ENCODE measurements at regions not wholly inside any gene's neighbourhood (a gene's known extent, or its start where the extent isn't known, plus 50 kb on each side); places are given as distances from the start of the nearest gene placed in this dataset.
"Not testable (repeated sequence)": the region's sequence is repeated elsewhere in the genome, so short reads cannot be mapped to it uniquely, and the experiment has no call there.

DNA sequence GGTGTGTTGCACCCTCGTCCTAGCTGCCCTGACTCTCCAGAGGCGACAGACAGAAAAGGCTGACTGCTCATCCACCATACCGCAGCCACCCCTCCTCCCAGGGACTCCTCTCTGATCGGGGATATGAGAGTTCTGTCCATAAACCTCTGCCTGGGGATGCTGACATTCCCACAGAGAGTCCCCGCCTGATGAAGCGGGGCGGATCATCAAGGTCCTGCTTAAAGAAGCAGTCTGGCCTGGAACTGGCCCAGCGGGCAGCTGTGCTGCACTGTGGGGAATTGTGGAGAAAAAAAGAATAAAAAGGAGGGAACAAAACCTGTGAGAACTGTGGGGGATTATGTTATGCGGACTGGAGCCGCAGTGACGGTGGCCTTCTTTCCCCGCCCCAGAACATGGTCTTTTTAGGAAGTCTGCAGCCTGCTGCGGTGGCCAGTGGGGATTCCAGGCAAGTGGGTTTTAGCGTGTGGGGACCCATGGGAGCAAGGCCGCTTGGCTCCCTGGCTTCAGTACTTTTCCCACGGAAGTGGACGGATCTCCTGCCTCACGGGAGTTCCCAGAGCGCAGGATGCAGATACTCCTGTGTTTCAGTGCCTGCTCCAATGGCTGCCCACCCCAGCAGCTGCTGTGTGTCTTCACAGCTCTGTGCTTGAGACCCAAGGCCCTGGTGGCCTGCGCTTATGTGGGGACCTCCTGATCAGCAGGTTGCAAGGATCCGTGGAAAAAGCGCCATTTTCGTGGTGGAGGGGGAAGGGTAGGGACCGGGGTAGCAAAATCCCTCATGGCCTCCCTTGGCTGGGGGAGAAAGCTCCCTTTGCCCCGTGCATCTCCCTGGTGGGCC is 1456.2 kb upstream of the SLC10A2 start:
- no peak overlapping the region for H3K27ac ChIP-seq
- intact Hi-C loops (cut with DNase I; ENCODE audit: low total_unique reads): no loop called here
- H3K9me3 ChIP-seq: peaks cover 0 to 16% (median 3%) of the 10 kb centered on the region in 3 donors
- DNase-seq: no peak
- H3K36me3 ChIP-seq: no peaks in the 10 kb centered on the region
- TF ChIP-seq, protein P1, sequence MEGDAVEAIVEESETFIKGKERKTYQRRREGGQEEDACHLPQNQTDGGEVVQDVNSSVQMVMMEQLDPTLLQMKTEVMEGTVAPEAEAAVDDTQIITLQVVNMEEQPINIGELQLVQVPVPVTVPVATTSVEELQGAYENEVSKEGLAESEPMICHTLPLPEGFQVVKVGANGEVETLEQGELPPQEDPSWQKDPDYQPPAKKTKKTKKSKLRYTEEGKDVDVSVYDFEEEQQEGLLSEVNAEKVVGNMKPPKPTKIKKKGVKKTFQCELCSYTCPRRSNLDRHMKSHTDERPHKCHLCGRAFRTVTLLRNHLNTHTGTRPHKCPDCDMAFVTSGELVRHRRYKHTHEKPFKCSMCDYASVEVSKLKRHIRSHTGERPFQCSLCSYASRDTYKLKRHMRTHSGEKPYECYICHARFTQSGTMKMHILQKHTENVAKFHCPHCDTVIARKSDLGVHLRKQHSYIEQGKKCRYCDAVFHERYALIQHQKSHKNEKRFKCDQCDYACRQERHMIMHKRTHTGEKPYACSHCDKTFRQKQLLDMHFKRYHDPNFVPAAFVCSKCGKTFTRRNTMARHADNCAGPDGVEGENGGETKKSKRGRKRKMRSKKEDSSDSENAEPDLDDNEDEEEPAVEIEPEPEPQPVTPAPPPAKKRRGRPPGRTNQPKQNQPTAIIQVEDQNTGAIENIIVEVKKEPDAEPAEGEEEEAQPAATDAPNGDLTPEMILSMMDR (IDR thresholded peaks at IDR 0.05): no peak
- H3K4me1 ChIP-seq: no peaks in the 10 kb centered on the region
- H3K27me3 ChIP-seq: no peaks in the 10 kb centered on the region
- H3K4me3 ChIP-seq: no peak overlapping the region

DNA sequence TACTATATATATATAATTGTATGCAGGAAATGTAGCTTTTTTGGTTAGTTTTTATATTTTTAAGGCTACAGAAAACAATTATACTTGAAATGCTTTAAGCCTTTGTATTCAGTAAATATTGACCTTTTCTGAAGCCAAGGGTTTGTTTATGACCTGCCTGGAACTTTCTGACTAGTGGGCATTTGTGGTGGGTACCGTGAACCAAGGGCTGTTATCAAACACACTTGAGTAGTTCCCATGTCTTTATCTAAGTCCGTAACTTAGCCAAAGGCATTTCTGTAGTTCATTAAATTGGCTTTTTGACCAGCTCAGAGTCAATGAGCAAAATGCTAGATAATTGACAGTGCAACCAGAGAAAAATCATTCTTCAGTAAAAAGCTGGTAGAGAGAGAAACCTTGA is 1444.2 kb upstream of the SLC10A2 start:
- no peaks in the 10 kb centered on the region for H3K27me3 ChIP-seq
- no peak for DNase-seq
- no peak overlapping the region for H3K4me3 ChIP-seq
- no peak overlapping the region for H3K27ac ChIP-seq
- intact Hi-C loops (cut with DNase I; ENCODE audit: low total_unique reads): no loop called here
- no peaks in the 10 kb centered on the region for H3K4me1 ChIP-seq
- H3K9me3 ChIP-seq: no peaks in the 10 kb centered on the region
- TF ChIP-seq, protein P1 (IDR thresholded peaks at IDR 0.05): no peak
- H3K36me3 ChIP-seq: no peaks in the 10 kb centered on the region

DNA sequence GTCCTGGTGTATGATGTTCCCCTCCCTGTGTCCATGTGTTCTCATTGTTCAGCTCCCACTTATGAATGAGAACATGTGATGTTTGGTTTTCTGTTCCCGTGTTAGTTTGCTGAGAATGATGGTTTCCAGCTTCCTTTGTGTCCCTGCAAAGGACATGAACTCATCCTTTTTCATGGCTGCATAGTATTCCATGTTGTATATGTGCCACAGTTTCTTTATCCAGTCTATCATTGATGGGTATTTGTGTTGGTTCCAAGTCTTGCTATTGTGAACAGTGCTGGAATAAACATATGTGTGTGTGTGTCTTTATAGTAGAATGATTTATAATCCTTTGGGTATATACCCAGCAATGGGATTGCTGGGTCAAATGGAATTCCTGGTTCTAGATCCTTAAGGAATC is 1427.3 kb upstream of the SLC10A2 start:
- DNase-seq; H3K36me3 ChIP-seq; intact Hi-C loops (cut with DNase I; ENCODE audit: low total_unique reads); H3K4me3 ChIP-seq; H3K27me3 ChIP-seq; H3K4me1 ChIP-seq; H3K9me3 ChIP-seq; H3K27ac ChIP-seq: not testable (repeated sequence)

DNA sequence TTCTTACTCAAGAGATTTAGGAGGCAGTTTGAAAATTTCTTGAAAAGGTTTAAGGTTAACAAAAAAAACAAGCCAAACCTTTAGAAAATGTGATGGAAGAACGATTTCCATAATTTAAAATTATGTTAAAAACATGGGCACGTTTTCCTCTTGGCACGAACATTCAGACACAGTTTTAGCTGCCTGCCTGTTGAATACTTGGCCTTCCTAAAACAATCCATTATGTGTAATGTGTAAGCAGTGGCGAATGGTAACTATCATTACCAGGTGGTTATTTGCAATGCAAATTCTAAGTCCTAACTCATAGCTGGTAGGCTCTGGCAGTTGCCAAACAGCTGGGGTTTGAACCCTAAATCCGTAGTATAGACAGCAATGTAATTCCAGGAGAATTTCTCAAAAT is 1425.7 kb upstream of the SLC10A2 start:
- intact Hi-C loops (cut with DNase I; ENCODE audit: low total_unique reads): no loop called here

DNA sequence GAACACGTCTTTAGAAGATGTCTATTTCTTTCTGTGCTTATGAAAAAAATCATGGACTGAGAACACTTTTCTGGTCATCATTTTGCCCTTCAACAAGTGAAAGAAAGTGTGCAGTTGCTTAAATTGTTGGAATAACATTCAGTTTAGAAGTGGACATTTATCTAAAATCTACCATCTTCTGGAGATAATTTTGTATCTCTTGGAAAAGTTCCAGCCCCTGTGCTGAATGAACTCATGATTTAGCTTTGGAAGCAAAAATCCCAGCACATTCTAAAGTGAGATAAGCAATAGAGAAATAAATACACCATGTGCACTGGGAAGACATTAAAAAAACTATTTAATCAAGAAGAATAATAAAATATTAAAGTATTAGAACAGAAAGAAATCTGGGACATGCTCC is 1420.8 kb upstream of the SLC10A2 start:
- TF ChIP-seq, protein P1 (IDR thresholded peaks at IDR 0.05): no peak
- H3K9me3 ChIP-seq: no peaks in the 10 kb centered on the region
- H3K27me3 ChIP-seq: no peaks in the 10 kb centered on the region
- no peaks in the 10 kb centered on the region for H3K36me3 ChIP-seq
- H3K4me1 ChIP-seq: no peaks in the 10 kb centered on the region
- no peak overlapping the region for H3K27ac ChIP-seq
- intact Hi-C loops (cut with DNase I; ENCODE audit: low total_unique reads): no loop called here
- DNase-seq: no peak
- no peak overlapping the region for H3K4me3 ChIP-seq

More for the DNA sequence above, 1425.7 kb upstream of the SLC10A2 start:
- Histone ChIP-seq H3K36me3 (no peaks in the 10 kb centered on the region), H3K27me3 (no peaks in the 10 kb centered on the region), H3K4me1 (no peaks in the 10 kb centered on the region), H3K27ac (no peak overlapping the region), H3K4me3 (no peak overlapping the region), H3K9me3 (no peaks in the 10 kb centered on the region)
- TF ChIP-seq, protein P1 (IDR thresholded peaks at IDR 0.05): no peak
- no peak for DNase-seq

DNA sequence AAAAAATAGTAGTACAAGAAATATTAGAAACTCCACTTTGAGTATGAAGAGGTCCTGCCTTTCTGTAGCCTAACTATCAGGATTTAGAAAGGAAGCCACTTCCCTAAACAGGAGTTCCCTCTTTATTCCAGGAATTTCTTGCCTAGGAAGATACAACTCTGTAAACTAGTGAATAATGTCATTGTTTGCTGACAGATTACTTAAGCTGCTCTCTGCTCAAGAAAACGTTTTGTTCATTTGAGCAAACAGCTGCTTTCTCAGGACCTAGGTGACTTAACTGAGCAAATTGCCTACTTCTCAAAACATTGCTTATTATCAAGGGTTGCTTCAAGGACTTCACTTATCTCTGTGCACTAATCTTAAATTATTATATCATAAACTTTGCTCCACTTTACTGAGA is 1419.4 kb upstream of the SLC10A2 start:
- Histone ChIP-seq H3K4me3 (no peak overlapping the region), H3K36me3 (no peaks in the 10 kb centered on the region), H3K27ac (no peak overlapping the region), H3K4me1 (no peaks in the 10 kb centered on the region), H3K9me3 (no peaks in the 10 kb centered on the region), H3K27me3 (no peaks in the 10 kb centered on the region)
- TF ChIP-seq, protein P1 (IDR thresholded peaks at IDR 0.05): no peak
- intact Hi-C loops (cut with DNase I; ENCODE audit: low total_unique reads): no loop called here
- no peak for DNase-seq
